Mesendoderm (in vitro differentiated cells): ENCODE measurements at regions not wholly inside any gene's neighbourhood (a gene's known extent, or its start where the extent isn't known, plus 50 kb on each side); places are given as distances from the start of the nearest gene placed in this dataset.

Experiments
- DNase-seq: peaks from one replicate; pipeline ENCODE4 v3.0.0; 2013
- H2AK5ac ChIP-seq: 2 replicates; pipeline ENCODE4 v1.6.1; 2013; ENCODE audit warnings: low read length, inconsistent platforms
- H2BK120ac ChIP-seq: 2 replicates; pipeline ENCODE4 v1.6.1; 2013; ENCODE audit warnings: low read depth, mild to moderate bottlenecking, low read length, moderate library complexity, mixed read lengths
- H2BK15ac ChIP-seq: replicated peaks from 2 replicates; pipeline ENCODE4 v1.6.1; 2013; ENCODE audit warnings: low read depth, mild to moderate bottlenecking, moderate library complexity
- H2BK5ac ChIP-seq: 2 replicates; pipeline ENCODE4 v1.6.1; 2013; ENCODE audit warnings: low read length, inconsistent platforms
- H3K18ac ChIP-seq: 2 replicates; pipeline ENCODE4 v1.6.1; 2013; ENCODE audit warnings: mild to moderate bottlenecking, low read length, mixed read lengths
- H3K23ac ChIP-seq: one replicate; pipeline ENCODE4 v1.6.1; 2013; ENCODE audit warnings: low read length
- H3K27ac ChIP-seq: 2 replicates; pipeline ENCODE4 v1.5.1; 2013; ENCODE audit warnings: low read depth, mild to moderate bottlenecking, inconsistent platforms, low read length, moderate library complexity
- H3K27me3 ChIP-seq: 2 replicates; pipeline ENCODE4 v1.6.1; 2013; ENCODE audit warnings: low read length, control low read depth, mild to moderate bottlenecking, inconsistent platforms; ENCODE audit not compliant: insufficient read depth, poor library complexity
- H3K36me3 ChIP-seq: 2 replicates; pipeline ENCODE4 v1.6.1; 2013; ENCODE audit warnings: low read length, inconsistent platforms; ENCODE audit not compliant: control insufficient read depth, insufficient read depth
- H3K4ac ChIP-seq: one replicate; pipeline ENCODE4 v1.6.1; 2013; ENCODE audit warnings: low read depth, mild to moderate bottlenecking, low read length, moderate library complexity
- H3K4me1 ChIP-seq: 2 replicates; pipeline ENCODE4 v1.6.1; 2013; ENCODE audit warnings: low read depth, low read length, inconsistent platforms; ENCODE audit not compliant: control insufficient read depth
- H3K4me2 ChIP-seq: 2 replicates; pipeline ENCODE4 v1.6.1; 2013; ENCODE audit warnings: low read length
- H3K4me3 ChIP-seq: 2 replicates; pipeline ENCODE4 v1.5.1; 2013; ENCODE audit warnings: mild to moderate bottlenecking, low read length
- H3K56ac ChIP-seq: one replicate; pipeline ENCODE4 v1.6.1; 2013; ENCODE audit warnings: low read length
- H3K79me1 ChIP-seq: 2 replicates; pipeline ENCODE4 v1.6.1; 2013; ENCODE audit warnings: low read length, inconsistent platforms
- H3K79me2 ChIP-seq: 2 replicates; pipeline ENCODE4 v1.6.1; 2013; ENCODE audit warnings: mild to moderate bottlenecking, low read length; ENCODE audit not compliant: control insufficient read depth, insufficient read depth
- H3K9ac ChIP-seq: 2 replicates; pipeline ENCODE4 v1.6.1; 2013; ENCODE audit warnings: low read length, inconsistent platforms
- H4K5ac ChIP-seq: one replicate; pipeline ENCODE4 v1.6.1; 2013; ENCODE audit warnings: low read length
- H4K8ac ChIP-seq: one replicate; pipeline ENCODE4 v1.6.1; 2013; ENCODE audit warnings: low read depth, mild to moderate bottlenecking, control low read depth, low read length, moderate library complexity
- WGBS: extraction: QIAGEN DNeasy Blood & Tissue Kit; methylation state at CpG from one replicate; pipeline ENCODE4 v1.1.7; 2013; ENCODE audit warnings: low lambda C conversion rate, missing lambda C conversion rate; ENCODE audit not compliant: insufficient coverage; ENCODE audit errors: extremely low coverage; 5-methylcytosine and 5-hydroxymethylcytosine counted together

- H3K23ac ChIP-seq = no peak overlapping the region
These were observed 1517.0 kb downstream of the AACS start for GRCh38 chr12:126582231-126582630.

GRCh38 chr12:126588586-126589249, 1523.5 kb downstream of the AACS start:
- Histone ChIP-seq H3K56ac (no peak overlapping the region), H3K36me3 (no peaks in the 10 kb centered on the region), H3K4me2 (no peak overlapping the region), H3K79me2 (no peaks in the 10 kb centered on the region), H2AK5ac (no peak overlapping the region), H3K4me1 (no peaks in the 10 kb centered on the region), H3K27ac (no peak overlapping the region), H3K18ac (no peak overlapping the region), H3K23ac (no peak overlapping the region), H2BK15ac (no peak overlapping the region), H2BK5ac (no peak overlapping the region), H3K27me3 (no peaks in the 10 kb centered on the region), H3K4ac (no peak overlapping the region), H3K79me1 (no peaks in the 10 kb centered on the region), H3K9ac (no peak overlapping the region), H4K8ac (no peak overlapping the region), H2BK120ac (no peak overlapping the region), H3K4me3 (no peak overlapping the region), H4K5ac (no peak overlapping the region)
- WGBS = no CpG with 5 or more reads among the region's 8 CpGs
- DNase-seq = peak; percentile 19

More at GRCh38 chr12:126582231-126582630, 1517.0 kb downstream of the AACS start:
- no peak overlapping the region for H3K27ac ChIP-seq
- H2BK5ac ChIP-seq = no peak overlapping the region
- H3K27me3 ChIP-seq = no peaks in the 10 kb centered on the region
- H4K5ac ChIP-seq = no peak overlapping the region
- no peaks in the 10 kb centered on the region for H3K79me2 ChIP-seq
- H3K4me3 ChIP-seq = no peak overlapping the region
- H3K9ac ChIP-seq = no peak overlapping the region
- no peak overlapping the region for H2BK120ac ChIP-seq
- H4K8ac ChIP-seq = no peak overlapping the region
- H2AK5ac ChIP-seq = no peak overlapping the region
- no CpG with 5 or more reads among the region's 3 CpGs for WGBS
- H3K79me1 ChIP-seq = no peaks in the 10 kb centered on the region
- no peaks in the 10 kb centered on the region for H3K4me1 ChIP-seq
- no peak overlapping the region for H3K4ac ChIP-seq
- H3K56ac ChIP-seq = no peak overlapping the region
- H3K18ac ChIP-seq = no peak overlapping the region
- H2BK15ac ChIP-seq = no peak overlapping the region
- no peaks in the 10 kb centered on the region for H3K36me3 ChIP-seq
- DNase-seq = peak; percentile 29
- no peak overlapping the region for H3K4me2 ChIP-seq

GRCh38 chr12:126591533-126591932, 1526.3 kb downstream of the AACS start:
- H3K4me1 ChIP-seq = no peaks in the 10 kb centered on the region
- no peak overlapping the region for H3K9ac ChIP-seq
- no peak overlapping the region for H3K4me2 ChIP-seq
- no peaks in the 10 kb centered on the region for H3K79me1 ChIP-seq
- no peak for DNase-seq
- H2BK120ac ChIP-seq = no peak overlapping the region
- H3K18ac ChIP-seq = no peak overlapping the region
- no peak overlapping the region for H2BK15ac ChIP-seq
- H3K27ac ChIP-seq = no peak overlapping the region
- no peak overlapping the region for H4K5ac ChIP-seq
- no peak overlapping the region for H3K4ac ChIP-seq
- H3K56ac ChIP-seq = no peak overlapping the region
- no peak overlapping the region for H3K4me3 ChIP-seq
- H3K36me3 ChIP-seq = no peaks in the 10 kb centered on the region
- no peaks in the 10 kb centered on the region for H3K79me2 ChIP-seq
- H4K8ac ChIP-seq = no peak overlapping the region
- WGBS = no CpG with 5 or more reads among the region's 2 CpGs
- no peak overlapping the region for H3K23ac ChIP-seq
- no peak overlapping the region for H2BK5ac ChIP-seq
- no peaks in the 10 kb centered on the region for H3K27me3 ChIP-seq
- H2AK5ac ChIP-seq = no peak overlapping the region

GRCh38 chr12:126601184-126602170, 1536.2 kb downstream of the AACS start:
- H2AK5ac ChIP-seq = no peak overlapping the region
- H3K4ac ChIP-seq = no peak overlapping the region
- H2BK120ac ChIP-seq = no peak overlapping the region
- no peaks in the 10 kb centered on the region for H3K79me1 ChIP-seq
- H3K56ac ChIP-seq = no peak overlapping the region
- no peaks in the 10 kb centered on the region for H3K36me3 ChIP-seq
- no peak overlapping the region for H3K27ac ChIP-seq
- no peak overlapping the region for H3K23ac ChIP-seq
- no peaks in the 10 kb centered on the region for H3K4me1 ChIP-seq
- H3K27me3 ChIP-seq = no peaks in the 10 kb centered on the region
- H4K8ac ChIP-seq = no peak overlapping the region
- no CpG with 5 or more reads among the region's 5 CpGs for WGBS
- H2BK5ac ChIP-seq = no peak overlapping the region
- H2BK15ac ChIP-seq = no peak overlapping the region
- no peak overlapping the region for H4K5ac ChIP-seq
- no peak overlapping the region for H3K18ac ChIP-seq
- H3K4me3 ChIP-seq = no peak overlapping the region
- H3K9ac ChIP-seq = no peak overlapping the region
- no peak overlapping the region for H3K4me2 ChIP-seq
- H3K79me2 ChIP-seq = no peaks in the 10 kb centered on the region
- DNase-seq = no peak

DNA sequence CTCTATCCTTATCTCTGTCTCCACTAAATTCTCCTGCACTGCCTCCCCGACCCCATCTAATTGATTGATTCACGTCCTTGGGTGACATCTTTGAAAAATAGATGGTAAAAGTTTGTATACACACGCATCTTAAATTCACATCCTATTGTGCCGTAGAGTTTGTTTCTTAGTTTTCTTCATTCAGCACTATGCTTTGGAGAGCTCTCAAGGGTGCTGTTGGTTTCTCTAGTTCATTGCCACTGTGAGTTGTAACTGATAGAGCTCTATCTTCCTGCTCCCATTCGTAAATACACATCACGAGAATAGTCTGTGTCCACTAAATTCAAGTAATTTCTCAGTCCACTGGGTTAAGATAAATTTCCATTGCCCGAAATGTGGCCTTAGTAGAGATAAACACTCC, 1537.4 kb downstream of the AACS start:
- no peak for DNase-seq
- Histone ChIP-seq H3K79me2 (no peaks in the 10 kb centered on the region), H3K23ac (no peak overlapping the region), H2BK5ac (no peak overlapping the region), H2AK5ac (no peak overlapping the region), H3K79me1 (no peaks in the 10 kb centered on the region), H2BK120ac (no peak overlapping the region), H4K5ac (no peak overlapping the region), H3K56ac (no peak overlapping the region), H3K4me1 (no peaks in the 10 kb centered on the region), H3K4ac (no peak overlapping the region), H4K8ac (no peak overlapping the region), H3K4me2 (no peak overlapping the region), H3K27me3 (no peaks in the 10 kb centered on the region), H3K36me3 (no peaks in the 10 kb centered on the region), H3K4me3 (no peak overlapping the region), H3K18ac (no peak overlapping the region), H3K9ac (no peak overlapping the region), H3K27ac (no peak overlapping the region), H2BK15ac (no peak overlapping the region)
- no CpG with 5 or more reads among the region's 7 CpGs for WGBS
